CD4-positive, alpha-beta T cell (primary cell): ENCODE measurements at regions not wholly inside any gene's neighbourhood (a gene's known extent, or its start where the extent isn't known, plus 50 kb on each side); places are given as distances from the start of the nearest gene placed in this dataset.

Source experiments
- ATAC-seq: fragments of 200-7000 bp; cut with Tn5 transposase; one replicate; pipeline ENCODE4 v1.10.0; 2022; ENCODE audit warnings: mild to moderate bottlenecking; ENCODE audit not compliant: poor library complexity
- CTCF ChIA-PET: fragments of 350-600 bp; sonication (Branson Sonifier 250); formaldehyde crosslinking; loops from one replicate; lab custom pipeline; 2021; ENCODE audit warnings: antibody characterized with exemption, inconsistent platforms; lab: Charles Lee
- POLR2A ChIA-PET: fragments of 350-600 bp; sonication (Branson Sonifier 250); formaldehyde crosslinking; loops from one replicate; lab custom pipeline; 2021; ENCODE audit warnings: antibody characterized with exemption, inconsistent platforms; lab: Charles Lee
- DNase-seq, 14 experiments: peaks; one replicate each; pipeline ENCODE4 v3.0.0-alpha.2; 2013 to 2020; ENCODE audit warnings: mixed read lengths in 2 of 14
- H3K27ac ChIP-seq, 2 donors: one replicate each; pipeline versions ENCODE4 v1.5.1 to v1.7.0; 2013; ENCODE audit warnings: low read length in 2 of 2, low read depth in 1 of 2, mild to moderate bottlenecking in 1 of 2
- H3K27me3 ChIP-seq, 2 experiments: 1 replicate in 1 of 2; 2 replicates in 1 of 2; pipeline versions ENCODE4 v1.6.1 to v1.7.0; 2013; ENCODE audit warnings: low read length in 2 of 2, control low read depth in 1 of 2, mild to moderate bottlenecking in 1 of 2, moderate library complexity in 1 of 2; ENCODE audit not compliant: insufficient read depth in 2 of 2, control insufficient read depth in 1 of 2
- H3K36me3 ChIP-seq: one replicate; pipeline ENCODE4 v1.6.1; 2013; ENCODE audit warnings: low read length, control low read depth; ENCODE audit not compliant: insufficient read depth
- H3K4me1 ChIP-seq: one replicate; pipeline ENCODE4 v1.6.1; 2013; ENCODE audit warnings: low read length, control low read depth; ENCODE audit not compliant: insufficient read depth
- H3K4me3 ChIP-seq: one replicate; pipeline ENCODE4 v1.5.1; 2013; ENCODE audit warnings: mild to moderate bottlenecking, low read length, moderate library complexity
- H3K9me3 ChIP-seq, 2 experiments: 1 replicate in 1 of 2; 2 replicates in 1 of 2; pipeline versions ENCODE4 v1.6.1 to v1.7.0; 2013; ENCODE audit warnings: low read length in 2 of 2, mild to moderate bottlenecking in 2 of 2, control low read depth in 1 of 2, moderate library complexity in 1 of 2; ENCODE audit not compliant: control insufficient read depth in 1 of 2, insufficient read depth in 1 of 2
- H3K27ac Mint-ChIP-seq: one replicate; pipeline ENCODE4 v1.8.0; 2020; ENCODE audit warnings: mixed read lengths
- H3K27me3 Mint-ChIP-seq: one replicate; pipeline ENCODE4 v1.8.0; 2021; ENCODE audit warnings: mixed read lengths
- H3K36me3 Mint-ChIP-seq: one replicate; pipeline ENCODE4 v1.8.0; 2021; ENCODE audit warnings: low read depth, mixed read lengths
- H3K4me1 Mint-ChIP-seq: one replicate; pipeline ENCODE4 v1.8.0; 2021; ENCODE audit warnings: low read depth, mixed read lengths
- H3K4me3 Mint-ChIP-seq: one replicate; pipeline ENCODE4 v1.8.0; 2020; ENCODE audit warnings: mild to moderate bottlenecking, mixed read lengths
- H3K9me3 Mint-ChIP-seq: one replicate; pipeline ENCODE4 v1.8.0; 2020; ENCODE audit warnings: mixed read lengths
- intact Hi-C, 2 experiments: fragments of 100-400 bp; cut with DNase I in 1 of 2; cut with micrococcal nuclease in 1 of 2; formaldehyde crosslinking; loops; one replicate each; pipeline versions ENCODE4 v1.15.1 to v1.9.0; 2023 to 2025; cut with DNase I, micrococcal nuclease
- TF ChIP-seq, protein P1 (sequence below): fragments of 200-600 bp; IDR thresholded peaks from one replicate; pipeline ENCODE4 v1.8.0; 2022; ENCODE audit warnings: antibody characterized with exemption, mild to moderate bottlenecking

DNA sequence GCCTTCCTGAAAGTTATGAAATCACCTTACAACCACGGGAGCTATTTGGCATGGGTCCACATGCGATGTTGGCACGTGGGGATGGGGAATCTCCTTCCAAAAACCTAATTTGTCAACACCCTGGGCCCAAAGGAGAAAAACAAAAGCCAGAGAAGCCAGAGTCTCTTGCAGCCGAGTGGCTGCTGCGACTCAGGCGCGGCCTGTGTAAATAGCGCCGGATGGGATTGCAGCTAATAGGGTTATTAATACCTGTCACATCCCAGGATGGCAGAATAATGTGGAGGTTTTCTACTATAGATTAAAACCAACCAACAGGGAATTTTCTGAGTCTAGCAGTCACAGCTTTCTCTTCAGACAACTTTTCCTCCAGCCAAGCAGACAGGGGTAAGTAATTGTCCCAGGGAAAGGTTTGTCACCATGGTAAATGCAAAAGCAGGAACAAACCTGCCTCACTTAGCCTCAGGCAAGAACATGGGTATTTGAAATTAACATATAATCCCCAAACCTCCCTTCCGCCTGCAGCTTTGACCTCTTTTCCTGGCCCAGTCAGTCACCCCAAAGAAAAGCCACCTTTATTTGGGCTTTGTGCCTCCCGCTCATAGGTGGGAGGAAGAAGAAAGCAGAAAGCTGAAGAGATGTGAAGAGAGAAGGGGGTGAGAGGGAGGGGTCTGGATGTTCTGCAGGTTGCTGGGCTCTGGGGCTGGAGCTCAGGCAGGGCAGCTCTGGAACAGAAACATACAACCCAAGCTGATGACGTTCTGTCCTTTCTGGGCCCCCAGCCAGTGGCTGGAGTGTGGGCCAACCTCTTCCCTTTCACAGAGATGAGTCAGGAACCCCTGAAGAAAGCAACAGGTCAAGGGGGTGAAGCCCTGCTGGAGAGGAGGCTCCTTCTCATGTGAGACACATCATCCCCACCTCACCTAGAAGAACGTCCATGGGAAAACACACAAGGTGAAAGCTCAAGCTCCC lies 376.5 kb downstream of the NXPE2 start:
- H3K9me3 ChIP-seq: peaks cover 7 to 12% of the 10 kb centered on the region in 2 experiments
- H3K4me3 Mint-ChIP-seq: no peak overlapping the region
- DNase-seq: no peak
- no peak for ATAC-seq
- intact Hi-C loops: no loop called here
- no peak overlapping the region for H3K4me3 ChIP-seq
- TF ChIP-seq, protein P1, sequence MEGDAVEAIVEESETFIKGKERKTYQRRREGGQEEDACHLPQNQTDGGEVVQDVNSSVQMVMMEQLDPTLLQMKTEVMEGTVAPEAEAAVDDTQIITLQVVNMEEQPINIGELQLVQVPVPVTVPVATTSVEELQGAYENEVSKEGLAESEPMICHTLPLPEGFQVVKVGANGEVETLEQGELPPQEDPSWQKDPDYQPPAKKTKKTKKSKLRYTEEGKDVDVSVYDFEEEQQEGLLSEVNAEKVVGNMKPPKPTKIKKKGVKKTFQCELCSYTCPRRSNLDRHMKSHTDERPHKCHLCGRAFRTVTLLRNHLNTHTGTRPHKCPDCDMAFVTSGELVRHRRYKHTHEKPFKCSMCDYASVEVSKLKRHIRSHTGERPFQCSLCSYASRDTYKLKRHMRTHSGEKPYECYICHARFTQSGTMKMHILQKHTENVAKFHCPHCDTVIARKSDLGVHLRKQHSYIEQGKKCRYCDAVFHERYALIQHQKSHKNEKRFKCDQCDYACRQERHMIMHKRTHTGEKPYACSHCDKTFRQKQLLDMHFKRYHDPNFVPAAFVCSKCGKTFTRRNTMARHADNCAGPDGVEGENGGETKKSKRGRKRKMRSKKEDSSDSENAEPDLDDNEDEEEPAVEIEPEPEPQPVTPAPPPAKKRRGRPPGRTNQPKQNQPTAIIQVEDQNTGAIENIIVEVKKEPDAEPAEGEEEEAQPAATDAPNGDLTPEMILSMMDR: no peak
- ChIA-PET CTCF (no interaction called here), POLR2A (no interaction called here)
- no peaks in the 10 kb centered on the region for H3K36me3 ChIP-seq
- H3K27me3 ChIP-seq: no peaks in the 10 kb centered on the region
- H3K4me1 Mint-ChIP-seq: no peaks in the 10 kb centered on the region
- H3K9me3 Mint-ChIP-seq: peaks cover 11% of the 10 kb centered on the region
- H3K27ac ChIP-seq: no peak overlapping the region
- H3K27me3 Mint-ChIP-seq: no peaks in the 10 kb centered on the region
- no peak overlapping the region for H3K27ac Mint-ChIP-seq
- H3K36me3 Mint-ChIP-seq: no peaks in the 10 kb centered on the region
- H3K4me1 ChIP-seq: no peaks in the 10 kb centered on the region

DNA sequence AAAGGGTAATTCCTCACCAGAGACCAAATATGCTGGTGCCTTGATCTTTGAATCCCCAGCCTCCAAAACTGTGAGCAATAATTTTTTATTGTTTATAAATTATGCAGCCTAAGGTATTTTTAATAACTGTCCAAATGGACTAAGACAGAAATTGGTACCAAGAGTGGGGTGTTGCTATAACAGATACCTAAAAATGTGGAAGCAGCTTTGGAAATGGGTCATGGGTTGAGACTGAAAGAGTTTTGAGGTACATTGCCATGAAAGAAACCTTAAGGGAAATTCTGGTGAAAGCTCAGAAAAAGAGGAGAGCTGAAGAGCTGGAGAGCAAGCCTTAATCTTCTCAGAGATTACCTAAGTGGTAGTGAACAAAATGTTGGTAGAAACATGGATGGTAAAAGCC lies 378.2 kb downstream of the NXPE2 start:
- Mint-ChIP-seq H3K36me3 (no peaks in the 10 kb centered on the region), H3K4me3 (no peak overlapping the region), H3K27me3 (no peaks in the 10 kb centered on the region), H3K27ac (no peak overlapping the region), H3K4me1 (no peaks in the 10 kb centered on the region), H3K9me3 (peaks cover 11% of the 10 kb centered on the region)
- intact Hi-C loops: no loop called here
- Histone ChIP-seq H3K4me1 (no peaks in the 10 kb centered on the region), H3K9me3 (peaks cover 7 to 11% of the 10 kb centered on the region in 2 experiments), H3K27me3 (no peaks in the 10 kb centered on the region), H3K4me3 (no peak overlapping the region), H3K36me3 (no peaks in the 10 kb centered on the region), H3K27ac (no peak overlapping the region)
- TF ChIP-seq, protein P1: no peak
- no peak for DNase-seq
- ATAC-seq: no peak
- ChIA-PET POLR2A (no interaction called here), CTCF (no interaction called here)

DNA sequence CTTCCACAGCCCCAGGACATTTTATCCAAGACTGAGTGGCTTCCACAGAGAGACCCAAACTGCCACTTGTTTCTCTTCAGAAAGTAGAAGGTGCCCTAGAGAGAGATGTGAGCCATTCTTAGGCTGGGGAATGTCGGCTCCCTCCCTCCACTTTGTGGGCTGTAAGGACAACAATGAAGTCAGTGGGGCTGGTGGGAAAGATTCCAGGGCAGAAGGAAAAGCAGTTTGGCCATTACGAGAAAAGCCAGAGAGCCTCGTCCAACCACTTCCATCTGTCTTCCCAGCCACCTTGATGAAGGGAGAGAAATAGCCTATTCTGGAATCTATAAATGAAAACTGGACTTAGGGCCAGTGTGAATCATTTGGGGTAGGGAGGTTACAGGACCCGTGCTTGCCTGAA lies 382.5 kb downstream of the NXPE2 start:
- Histone ChIP-seq H3K9me3 (peaks cover 7 to 8% of the 10 kb centered on the region in 2 experiments), H3K36me3 (no peaks in the 10 kb centered on the region), H3K4me1 (no peaks in the 10 kb centered on the region), H3K27ac (no peak overlapping the region), H3K27me3 (no peaks in the 10 kb centered on the region), H3K4me3 (no peak overlapping the region)
- DNase-seq (no peak), ATAC-seq (no peak)
- Mint-ChIP-seq H3K27ac (no peak overlapping the region), H3K4me1 (no peaks in the 10 kb centered on the region), H3K9me3 (peaks cover 7% of the 10 kb centered on the region), H3K4me3 (no peak overlapping the region), H3K36me3 (no peaks in the 10 kb centered on the region), H3K27me3 (no peaks in the 10 kb centered on the region)
- ChIA-PET CTCF (no interaction called here), POLR2A (no interaction called here)
- TF ChIP-seq, protein P1: no peak
- intact Hi-C loops: no loop called here
